GM23338 (cell line): ENCODE measurements at regions not wholly inside any gene's neighbourhood (a gene's known extent, or its start where the extent isn't known, plus 50 kb on each side); places are given as distances from the start of the nearest gene placed in this dataset.

ENCODE experiments used
- ATAC-seq: fragments of 200-7000 bp; cut with Tn5 transposase; 3 replicates; pipeline ENCODE4 v1.9.1; 2020
- DNase-seq: peaks from one replicate; pipeline ENCODE4 v3.0.0-alpha.2; 2015; ENCODE audit warnings: low spot score
- H2AFZ ChIP-seq: fragments of 200-600 bp; sonication (generic); 2 replicates; pipeline ENCODE4 v1.8.0; 2016; ENCODE audit warnings: antibody characterized with exemption, mild to moderate bottlenecking, moderate library complexity
- H3F3A ChIP-seq: fragments of 200-600 bp; sonication (generic); replicated peaks from 2 replicates; pipeline ENCODE4 v1.8.0; 2017; ENCODE audit warnings: antibody characterized with exemption, mixed run types, low read depth
- H3K27ac ChIP-seq: fragments of 200-600 bp; sonication (generic); 2 replicates; pipeline ENCODE4 v1.6.1; 2016; ENCODE audit warnings: low read depth
- H3K27me3 ChIP-seq: fragments of 200-600 bp; sonication (generic); 2 replicates; pipeline ENCODE4 v1.8.0; 2016; ENCODE audit warnings: mild to moderate bottlenecking, mixed run types, moderate library complexity; ENCODE audit not compliant: insufficient read depth
- H3K36me3 ChIP-seq: fragments of 200-600 bp; sonication (generic); 2 replicates; pipeline ENCODE4 v1.8.0; 2016; ENCODE audit warnings: mild to moderate bottlenecking; ENCODE audit not compliant: insufficient read depth
- H3K4me1 ChIP-seq: fragments of 200-600 bp; sonication (generic); 2 replicates; pipeline ENCODE4 v1.8.0; 2016; ENCODE audit warnings: mild to moderate bottlenecking, moderate library complexity; ENCODE audit not compliant: insufficient read depth
- H3K4me2 ChIP-seq: fragments of 200-600 bp; sonication (generic); 2 replicates; pipeline ENCODE4 v1.7.1; 2017; ENCODE audit warnings: mixed run types
- H3K4me3 ChIP-seq: fragments of 200-600 bp; sonication (generic); 2 replicates; pipeline ENCODE4 v1.6.1; 2016; ENCODE audit warnings: mixed run types
- H3K79me2 ChIP-seq: fragments of 200-600 bp; sonication (generic); replicated peaks from 2 replicates; pipeline ENCODE4 v1.8.0; 2017; ENCODE audit warnings: mild to moderate bottlenecking; ENCODE audit not compliant: insufficient read depth
- H3K9me2 ChIP-seq: fragments of 200-600 bp; sonication (generic); 2 replicates; pipeline ENCODE4 v1.8.0; 2017; ENCODE audit not compliant: insufficient read depth
- H4K20me1 ChIP-seq: fragments of 200-600 bp; sonication (generic); replicated peaks from 2 replicates; pipeline ENCODE4 v1.8.0; 2017; ENCODE audit warnings: mild to moderate bottlenecking; ENCODE audit not compliant: insufficient read depth
- H3K27ac Mint-ChIP-seq: 2 replicates; pipeline ENCODE4 v1.8.0; 2020; ENCODE audit warnings: inconsistent platforms, mild to moderate bottlenecking, moderate library complexity, mixed read lengths
- H3K27me3 Mint-ChIP-seq: 3 replicates; pipeline ENCODE4 v1.8.0; 2022; ENCODE audit warnings: low read depth, mild to moderate bottlenecking, moderate library complexity, mixed read lengths, inconsistent platforms; ENCODE audit not compliant: insufficient read depth, poor library complexity
- H3K36me3 Mint-ChIP-seq: 3 replicates; pipeline ENCODE4 v1.8.0; 2021; ENCODE audit warnings: low read depth, mild to moderate bottlenecking, inconsistent platforms, moderate library complexity, mixed read lengths
- H3K4me1 Mint-ChIP-seq: 3 replicates; pipeline ENCODE4 v1.8.0; 2020; ENCODE audit warnings: mild to moderate bottlenecking, inconsistent platforms, mixed read lengths
- H3K4me3 Mint-ChIP-seq: 3 replicates; pipeline ENCODE4 v1.8.0; 2021; ENCODE audit warnings: moderate library complexity, mild to moderate bottlenecking, inconsistent platforms, mixed read lengths
- H3K9me3 Mint-ChIP-seq: 3 replicates; pipeline ENCODE4 v1.8.0; 2020; ENCODE audit warnings: moderate library complexity, mild to moderate bottlenecking, inconsistent platforms, mixed read lengths
- EZH2 ChIP-seq: fragments of 200-600 bp; sonication (generic); IDR thresholded peaks from one replicate; pipeline ENCODE4 v1.8.0; 2017; ENCODE audit warnings: antibody characterized with exemption, mild to moderate bottlenecking, low read depth; ENCODE audit not compliant: unreplicated experiment
- JUNB ChIP-seq: IDR thresholded peaks from one replicate; pipeline ENCODE4 v1.6.1; 2016; ENCODE audit warnings: antibody characterized with exemption; ENCODE audit not compliant: unreplicated experiment
- POLR2AphosphoS5 ChIP-seq: IDR thresholded peaks from 2 replicates; pipeline ENCODE4 v1.6.1; 2016; ENCODE audit warnings: antibody characterized with exemption, low read depth
- REST ChIP-seq: IDR thresholded peaks from one replicate; pipeline ENCODE4 v1.6.1; 2018; ENCODE audit warnings: antibody characterized with exemption; ENCODE audit not compliant: unreplicated experiment
- STAT1 ChIP-seq: IDR thresholded peaks from one replicate; pipeline ENCODE4 v1.6.1; 2016; ENCODE audit warnings: antibody characterized with exemption; ENCODE audit not compliant: unreplicated experiment
- ZNF114 ChIP-seq: fragments of 250-450 bp; sonication (Bioruptor Pico); IDR thresholded peaks from 2 replicates; pipeline ENCODE4 v1.5.0; 2020; ENCODE audit warnings: mild to moderate bottlenecking, moderate library complexity
- ZNF462 ChIP-seq: fragments of 250-450 bp; sonication (Bioruptor Pico); IDR thresholded peaks from 2 replicates; pipeline ENCODE4 v1.5.0; 2020; ENCODE audit warnings: mild to moderate bottlenecking, moderate library complexity

GRCh38 chr16:72406390-72406789, 234.4 kb upstream of the PMFBP1 start (continued):
- no peak for TF ChIP-seq ZNF462 (CRISPR knock-in tag)
- no peak for TF ChIP-seq REST
- no peak for TF ChIP-seq POLR2AphosphoS5
- no peak for TF ChIP-seq STAT1
- no peak for TF ChIP-seq ZNF114 (CRISPR knock-in tag)

- Histone ChIP-seq H3K9me2 (no peaks in the 10 kb centered on the region), H4K20me1 (no peaks in the 10 kb centered on the region), H3K4me1 (no peaks in the 10 kb centered on the region), H3K36me3 (no peaks in the 10 kb centered on the region), H3K4me2 (no peak overlapping the region), H3K27ac (no peak overlapping the region), H3K79me2 (no peaks in the 10 kb centered on the region), H3F3A (no peaks in the 10 kb centered on the region), H2AFZ (no peak overlapping the region), H3K4me3 (no peak overlapping the region), H3K27me3 (no peaks in the 10 kb centered on the region)
- Mint-ChIP-seq H3K36me3 (peaks cover 10% of the 10 kb centered on the region), H3K9me3 (no peaks in the 10 kb centered on the region; the same call in 2 of the 3 replicates), H3K4me3 (no peak overlapping the region), H3K27ac (no peak overlapping the region), H3K27me3 (no peaks in the 10 kb centered on the region), H3K4me1 (peaks cover 10% of the 10 kb centered on the region; the same call in 2 of the 3 replicates)
- ATAC-seq (no peak), DNase-seq (no peak)
- no peak for TF ChIP-seq POLR2AphosphoS5
- TF ChIP-seq EZH2: no peak
- TF ChIP-seq JUNB: no peak
- no peak for TF ChIP-seq ZNF114 (CRISPR knock-in tag)
Measured at GRCh38 chr16:72404299-72404698, 232.3 kb upstream of the PMFBP1 start.
